ENCODE measurements at regions not wholly inside any gene's neighbourhood (a gene's known extent, or its start where the extent isn't known, plus 50 kb on each side); places are given as distances from the start of the nearest gene placed in this dataset.
"Not testable (repeated sequence)": the region's sequence is repeated elsewhere in the genome, so short reads cannot be mapped to it uniquely, and the experiment has no call there.

GRCh38 chr2:111348316-111348715, 227.6 kb downstream of the BCL2L11 start:
- not testable (repeated sequence) for TF ChIP-seq EZH2 (IDR thresholded peaks at IDR 0.05; ENCODE audit: low read length, unreplicated experiment); CTCF (conservative IDR thresholded peaks at IDR 0.05; ENCODE audit: low read depth, low read length)

Data from PC-3 (cell line).